ENCODE measurements at regions not wholly inside any gene's neighbourhood (a gene's known extent, or its start where the extent isn't known, plus 50 kb on each side); places are given as distances from the start of the nearest gene placed in this dataset.

DNA sequence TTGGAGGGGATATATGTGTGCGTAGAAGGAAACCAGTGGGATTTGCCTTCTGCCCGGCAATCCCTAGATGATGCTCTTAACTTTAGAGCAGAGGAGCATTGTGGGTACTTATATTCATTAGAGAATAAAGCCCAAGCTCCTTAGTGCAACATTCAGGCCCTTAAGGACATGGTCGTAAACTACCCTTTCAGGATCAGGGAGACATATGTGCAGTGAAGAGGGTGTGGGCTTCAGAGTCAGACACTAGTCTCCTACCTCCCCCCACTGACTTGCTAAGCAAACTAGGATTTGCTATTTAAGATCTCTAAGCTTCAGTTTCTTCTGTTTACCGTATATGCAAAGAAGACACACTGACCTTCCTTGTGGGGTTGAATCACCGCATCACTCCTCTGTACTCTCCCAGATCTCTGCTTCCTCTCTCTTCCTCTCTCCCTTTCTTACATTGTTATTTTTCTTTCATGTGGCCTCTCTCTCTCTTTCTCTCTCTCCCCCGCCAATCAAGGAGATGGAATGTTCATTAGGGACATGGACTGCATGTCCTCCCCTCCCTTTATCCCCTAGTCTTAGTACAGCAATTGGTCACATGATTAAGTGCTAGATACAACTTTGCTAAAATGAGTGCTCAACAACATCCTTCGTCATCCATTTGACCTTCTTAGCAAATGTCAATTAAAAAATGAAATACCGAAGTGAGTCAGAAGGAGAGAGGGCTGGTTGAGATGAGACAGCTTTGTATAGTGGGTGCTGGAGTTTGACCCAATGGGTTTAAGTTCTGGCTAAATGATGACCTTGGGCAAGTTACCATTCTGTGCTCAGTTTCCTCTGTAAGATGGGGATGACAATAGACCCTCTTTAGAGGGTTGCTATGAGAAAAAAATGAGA lies 91.7 kb downstream of the TMX1 start:
- Histone ChIP-seq H2AFZ (no peak overlapping the region), H3K27ac (ENCODE audit: low read depth) (no peak overlapping the region), H4K20me1 (replicated peaks; ENCODE audit: insufficient read depth) (no peaks in the 10 kb centered on the region), H3F3A (replicated peaks; ENCODE audit: low read depth) (no peaks in the 10 kb centered on the region), H3K9me2 (ENCODE audit: insufficient read depth) (peaks cover 2% of the 10 kb centered on the region; the same call in 1 of the 2 replicates), H3K36me3 (ENCODE audit: insufficient read depth) (no peaks in the 10 kb centered on the region; the same call in 1 of the 2 replicates), H3K79me2 (replicated peaks; ENCODE audit: insufficient read depth) (no peaks in the 10 kb centered on the region), H3K4me1 (ENCODE audit: insufficient read depth) (peaks cover 3% of the 10 kb centered on the region; the same call in 1 of the 2 replicates), H3K4me3 (no peak overlapping the region), H3K4me2 (no peak overlapping the region), H3K27me3 (ENCODE audit: insufficient read depth) (no peaks in the 10 kb centered on the region)
- DNase-seq (ENCODE audit: low spot score) (no peak), ATAC-seq (no peak)
- no peak overlapping the region; the same call in 1 of the 2 replicates for H3K27ac Mint-ChIP-seq
- H3K36me3 Mint-ChIP-seq (ENCODE audit: low read depth), result no peaks in the 10 kb centered on the region
- H3K9me3 Mint-ChIP-seq, result no peaks in the 10 kb centered on the region
- no peak overlapping the region for H3K4me3 Mint-ChIP-seq
- TF ChIP-seq NANOG (IDR thresholded peaks at IDR 0.05; ENCODE audit: borderline replicate concordance) (no peak), ZNF331 (CRISPR knock-in tag; IDR thresholded peaks at IDR 0.05; ENCODE audit: low read depth) (no peak), STAT1 (IDR thresholded peaks at IDR 0.05; ENCODE audit: unreplicated experiment) (no peak), JUNB (IDR thresholded peaks at IDR 0.05; ENCODE audit: unreplicated experiment) (no peak), CREB1 (CRISPR knock-in tag; IDR thresholded peaks at IDR 0.05; ENCODE audit: low read depth) (no peak), EZH2phosphoT487 (IDR thresholded peaks at IDR 0.05; ENCODE audit: unreplicated experiment) (no peak)
- TF ChIP-seq, protein P1, sequence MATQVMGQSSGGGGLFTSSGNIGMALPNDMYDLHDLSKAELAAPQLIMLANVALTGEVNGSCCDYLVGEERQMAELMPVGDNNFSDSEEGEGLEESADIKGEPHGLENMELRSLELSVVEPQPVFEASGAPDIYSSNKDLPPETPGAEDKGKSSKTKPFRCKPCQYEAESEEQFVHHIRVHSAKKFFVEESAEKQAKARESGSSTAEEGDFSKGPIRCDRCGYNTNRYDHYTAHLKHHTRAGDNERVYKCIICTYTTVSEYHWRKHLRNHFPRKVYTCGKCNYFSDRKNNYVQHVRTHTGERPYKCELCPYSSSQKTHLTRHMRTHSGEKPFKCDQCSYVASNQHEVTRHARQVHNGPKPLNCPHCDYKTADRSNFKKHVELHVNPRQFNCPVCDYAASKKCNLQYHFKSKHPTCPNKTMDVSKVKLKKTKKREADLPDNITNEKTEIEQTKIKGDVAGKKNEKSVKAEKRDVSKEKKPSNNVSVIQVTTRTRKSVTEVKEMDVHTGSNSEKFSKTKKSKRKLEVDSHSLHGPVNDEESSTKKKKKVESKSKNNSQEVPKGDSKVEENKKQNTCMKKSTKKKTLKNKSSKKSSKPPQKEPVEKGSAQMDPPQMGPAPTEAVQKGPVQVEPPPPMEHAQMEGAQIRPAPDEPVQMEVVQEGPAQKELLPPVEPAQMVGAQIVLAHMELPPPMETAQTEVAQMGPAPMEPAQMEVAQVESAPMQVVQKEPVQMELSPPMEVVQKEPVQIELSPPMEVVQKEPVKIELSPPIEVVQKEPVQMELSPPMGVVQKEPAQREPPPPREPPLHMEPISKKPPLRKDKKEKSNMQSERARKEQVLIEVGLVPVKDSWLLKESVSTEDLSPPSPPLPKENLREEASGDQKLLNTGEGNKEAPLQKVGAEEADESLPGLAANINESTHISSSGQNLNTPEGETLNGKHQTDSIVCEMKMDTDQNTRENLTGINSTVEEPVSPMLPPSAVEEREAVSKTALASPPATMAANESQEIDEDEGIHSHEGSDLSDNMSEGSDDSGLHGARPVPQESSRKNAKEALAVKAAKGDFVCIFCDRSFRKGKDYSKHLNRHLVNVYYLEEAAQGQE (IDR thresholded peaks at IDR 0.05; ENCODE audit: unreplicated experiment), result no peak
- TF ChIP-seq, protein P2, sequence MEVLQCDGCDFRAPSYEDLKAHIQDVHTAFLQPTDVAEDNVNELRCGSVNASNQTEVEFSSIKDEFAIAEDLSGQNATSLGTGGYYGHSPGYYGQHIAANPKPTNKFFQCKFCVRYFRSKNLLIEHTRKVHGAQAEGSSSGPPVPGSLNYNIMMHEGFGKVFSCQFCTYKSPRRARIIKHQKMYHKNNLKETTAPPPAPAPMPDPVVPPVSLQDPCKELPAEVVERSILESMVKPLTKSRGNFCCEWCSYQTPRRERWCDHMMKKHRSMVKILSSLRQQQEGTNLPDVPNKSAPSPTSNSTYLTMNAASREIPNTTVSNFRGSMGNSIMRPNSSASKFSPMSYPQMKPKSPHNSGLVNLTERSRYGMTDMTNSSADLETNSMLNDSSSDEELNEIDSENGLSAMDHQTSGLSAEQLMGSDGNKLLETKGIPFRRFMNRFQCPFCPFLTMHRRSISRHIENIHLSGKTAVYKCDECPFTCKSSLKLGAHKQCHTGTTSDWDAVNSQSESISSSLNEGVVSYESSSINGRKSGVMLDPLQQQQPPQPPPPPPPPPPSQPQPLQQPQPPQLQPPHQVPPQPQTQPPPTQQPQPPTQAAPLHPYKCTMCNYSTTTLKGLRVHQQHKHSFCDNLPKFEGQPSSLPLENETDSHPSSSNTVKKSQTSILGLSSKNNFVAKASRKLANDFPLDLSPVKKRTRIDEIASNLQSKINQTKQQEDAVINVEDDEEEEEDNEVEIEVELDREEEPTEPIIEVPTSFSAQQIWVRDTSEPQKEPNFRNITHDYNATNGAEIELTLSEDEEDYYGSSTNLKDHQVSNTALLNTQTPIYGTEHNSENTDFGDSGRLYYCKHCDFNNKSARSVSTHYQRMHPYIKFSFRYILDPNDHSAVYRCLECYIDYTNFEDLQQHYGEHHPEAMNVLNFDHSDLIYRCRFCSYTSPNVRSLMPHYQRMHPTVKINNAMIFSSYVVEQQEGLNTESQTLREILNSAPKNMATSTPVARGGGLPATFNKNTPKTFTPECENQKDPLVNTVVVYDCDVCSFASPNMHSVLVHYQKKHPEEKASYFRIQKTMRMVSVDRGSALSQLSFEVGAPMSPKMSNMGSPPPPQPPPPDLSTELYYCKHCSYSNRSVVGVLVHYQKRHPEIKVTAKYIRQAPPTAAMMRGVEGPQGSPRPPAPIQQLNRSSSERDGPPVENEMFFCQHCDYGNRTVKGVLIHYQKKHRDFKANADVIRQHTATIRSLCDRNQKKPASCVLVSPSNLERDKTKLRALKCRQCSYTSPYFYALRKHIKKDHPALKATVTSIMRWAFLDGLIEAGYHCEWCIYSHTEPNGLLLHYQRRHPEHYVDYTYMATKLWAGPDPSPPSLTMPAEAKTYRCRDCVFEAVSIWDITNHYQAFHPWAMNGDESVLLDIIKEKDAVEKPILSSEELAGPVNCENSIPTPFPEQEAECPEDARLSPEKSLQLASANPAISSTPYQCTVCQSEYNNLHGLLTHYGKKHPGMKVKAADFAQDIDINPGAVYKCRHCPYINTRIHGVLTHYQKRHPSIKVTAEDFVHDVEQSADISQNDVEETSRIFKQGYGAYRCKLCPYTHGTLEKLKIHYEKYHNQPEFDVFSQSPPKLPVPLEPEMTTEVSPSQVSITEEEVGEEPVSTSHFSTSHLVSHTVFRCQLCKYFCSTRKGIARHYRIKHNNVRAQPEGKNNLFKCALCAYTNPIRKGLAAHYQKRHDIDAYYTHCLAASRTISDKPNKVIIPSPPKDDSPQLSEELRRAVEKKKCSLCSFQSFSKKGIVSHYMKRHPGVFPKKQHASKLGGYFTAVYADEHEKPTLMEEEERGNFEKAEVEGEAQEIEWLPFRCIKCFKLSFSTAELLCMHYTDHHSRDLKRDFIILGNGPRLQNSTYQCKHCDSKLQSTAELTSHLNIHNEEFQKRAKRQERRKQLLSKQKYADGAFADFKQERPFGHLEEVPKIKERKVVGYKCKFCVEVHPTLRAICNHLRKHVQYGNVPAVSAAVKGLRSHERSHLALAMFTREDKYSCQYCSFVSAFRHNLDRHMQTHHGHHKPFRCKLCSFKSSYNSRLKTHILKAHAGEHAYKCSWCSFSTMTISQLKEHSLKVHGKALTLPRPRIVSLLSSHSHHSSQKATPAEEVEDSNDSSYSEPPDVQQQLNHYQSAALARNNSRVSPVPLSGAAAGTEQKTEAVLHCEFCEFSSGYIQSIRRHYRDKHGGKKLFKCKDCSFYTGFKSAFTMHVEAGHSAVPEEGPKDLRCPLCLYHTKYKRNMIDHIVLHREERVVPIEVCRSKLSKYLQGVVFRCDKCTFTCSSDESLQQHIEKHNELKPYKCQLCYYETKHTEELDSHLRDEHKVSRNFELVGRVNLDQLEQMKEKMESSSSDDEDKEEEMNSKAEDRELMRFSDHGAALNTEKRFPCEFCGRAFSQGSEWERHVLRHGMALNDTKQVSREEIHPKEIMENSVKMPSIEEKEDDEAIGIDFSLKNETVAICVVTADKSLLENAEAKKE (CRISPR knock-in tag; IDR thresholded peaks at IDR 0.05), result no peak
- H3K27me3 Mint-ChIP-seq (ENCODE audit: insufficient read depth, low read depth, poor library complexity), result peaks cover 3% of the 10 kb centered on the region
- peaks cover 14% of the 10 kb centered on the region for H3K4me1 Mint-ChIP-seq
